Mesenchymal stem cell (in vitro differentiated cells and primary cell): ENCODE measurements at regions not wholly inside any gene's neighbourhood (a gene's known extent, or its start where the extent isn't known, plus 50 kb on each side); places are given as distances from the start of the nearest gene placed in this dataset.

Experiments
- DNase-seq: peaks from one replicate; pipeline ENCODE4 v3.0.0-alpha.2; 2013
- H2AFZ ChIP-seq: one replicate; pipeline ENCODE4 v1.6.1; 2013; ENCODE audit warnings: low read depth, mild to moderate bottlenecking, control low read depth, inconsistent platforms, low read length, moderate library complexity
- H2AK5ac ChIP-seq: 2 replicates; pipeline ENCODE4 v1.6.1; 2013; ENCODE audit warnings: low read length, moderate library complexity, mild to moderate bottlenecking, inconsistent platforms; ENCODE audit not compliant: severe bottlenecking
- H2BK120ac ChIP-seq: one replicate; pipeline ENCODE4 v1.6.1; 2013; ENCODE audit warnings: low read depth, mild to moderate bottlenecking, inconsistent platforms, low read length, moderate library complexity
- H2BK12ac ChIP-seq, 2 experiments: one replicate each; pipeline ENCODE4 v1.6.1; 2013; ENCODE audit warnings: inconsistent platforms in 2 of 2, low read length in 2 of 2, mild to moderate bottlenecking in 2 of 2, moderate library complexity in 2 of 2, control low read depth in 1 of 2
- H2BK15ac ChIP-seq: one replicate; pipeline ENCODE4 v1.6.1; 2013; ENCODE audit warnings: mild to moderate bottlenecking, low read depth, inconsistent platforms; ENCODE audit not compliant: poor library complexity, severe bottlenecking
- H2BK5ac ChIP-seq: 2 replicates; pipeline ENCODE4 v1.6.1; 2013; ENCODE audit warnings: low read depth, mild to moderate bottlenecking, low read length, control low read depth, inconsistent platforms; ENCODE audit not compliant: poor library complexity, severe bottlenecking
- H3K14ac ChIP-seq, 2 experiments: one replicate each; pipeline ENCODE4 v1.6.1; 2013; ENCODE audit warnings: inconsistent platforms in 2 of 2, low read length in 2 of 2, control low read depth in 1 of 2, mild to moderate bottlenecking in 1 of 2, moderate library complexity in 1 of 2
- H3K18ac ChIP-seq, 2 experiments: one replicate each; pipeline ENCODE4 v1.6.1; 2013; ENCODE audit warnings: inconsistent platforms in 2 of 2, low read length in 2 of 2, control low read depth in 1 of 2, low read depth in 1 of 2, mild to moderate bottlenecking in 1 of 2
- H3K23ac ChIP-seq, 2 experiments: one replicate each; pipeline ENCODE4 v1.6.1; 2013; ENCODE audit warnings: inconsistent platforms in 2 of 2, low read length in 2 of 2, mild to moderate bottlenecking in 2 of 2, moderate library complexity in 2 of 2, control low read depth in 1 of 2
- H3K27ac ChIP-seq: 2 replicates; pipeline ENCODE4 v1.5.1; 2013; ENCODE audit warnings: mild to moderate bottlenecking, moderate library complexity, low read length, control low read depth, inconsistent platforms; ENCODE audit not compliant: poor library complexity, severe bottlenecking
- H3K27me3 ChIP-seq, 2 experiments: 2 replicates each; pipeline versions ENCODE4 v1.6.1 to v1.7.0; 2013; ENCODE audit warnings: low read length in 2 of 2, mild to moderate bottlenecking in 2 of 2, moderate library complexity in 2 of 2, control low read depth in 1 of 2, inconsistent platforms in 1 of 2; ENCODE audit not compliant: control insufficient read depth in 1 of 2, insufficient read depth in 1 of 2
- H3K36me3 ChIP-seq, 2 experiments: 2 replicates each; pipeline versions ENCODE4 v1.6.1 to v1.7.0; 2013; ENCODE audit warnings: low read length in 2 of 2, control low read depth in 1 of 2, inconsistent platforms in 1 of 2, low read depth in 1 of 2, mild to moderate bottlenecking in 1 of 2; ENCODE audit not compliant: insufficient read depth in 2 of 2, control insufficient read depth in 1 of 2
- H3K4ac ChIP-seq, 2 experiments: one replicate each; pipeline ENCODE4 v1.6.1; 2013; ENCODE audit warnings: inconsistent platforms in 2 of 2, low read length in 2 of 2, mild to moderate bottlenecking in 2 of 2, moderate library complexity in 2 of 2, control low read depth in 1 of 2, low read depth in 1 of 2
- H3K4me1 ChIP-seq: 2 replicates; pipeline ENCODE4 v1.6.1; 2013; ENCODE audit warnings: low read depth, low read length, control low read depth; ENCODE audit not compliant: control insufficient read depth, insufficient read depth
- H3K4me2 ChIP-seq: 2 replicates; pipeline ENCODE4 v1.6.1; 2013; ENCODE audit warnings: low read length, mild to moderate bottlenecking, inconsistent platforms; ENCODE audit not compliant: poor library complexity, severe bottlenecking
- H3K4me3 ChIP-seq, 2 experiments: 2 replicates each; pipeline versions ENCODE4 v1.5.1 to v1.7.0; 2013; ENCODE audit warnings: low read length in 2 of 2, mild to moderate bottlenecking in 2 of 2, control low read depth in 1 of 2, low read depth in 1 of 2; ENCODE audit not compliant: insufficient read depth in 1 of 2
- H3K79me1 ChIP-seq: replicated peaks from 2 replicates; pipeline ENCODE4 v1.6.1; 2013; ENCODE audit warnings: mild to moderate bottlenecking, control low read depth, low read length, inconsistent platforms; ENCODE audit not compliant: poor library complexity, severe bottlenecking
- H3K9ac ChIP-seq: 2 replicates; pipeline ENCODE4 v1.7.0; 2013; ENCODE audit warnings: mild to moderate bottlenecking, low read length, moderate library complexity
- H3K9me3 ChIP-seq: 2 replicates; pipeline ENCODE4 v1.7.0; 2013; ENCODE audit warnings: mild to moderate bottlenecking, low read length; ENCODE audit not compliant: control insufficient read depth
- H4K8ac ChIP-seq: one replicate; pipeline ENCODE4 v1.6.1; 2013; ENCODE audit warnings: inconsistent platforms, mild to moderate bottlenecking, low read length, moderate library complexity
- H4K91ac ChIP-seq: one replicate; pipeline ENCODE4 v1.6.1; 2013; ENCODE audit warnings: mild to moderate bottlenecking, low read length, inconsistent platforms
- WGBS: methylation state at CpG from one replicate; pipeline ENCODE4 v1.1.7; 2013; ENCODE audit warnings: mixed read lengths; 5-methylcytosine and 5-hydroxymethylcytosine counted together

DNA sequence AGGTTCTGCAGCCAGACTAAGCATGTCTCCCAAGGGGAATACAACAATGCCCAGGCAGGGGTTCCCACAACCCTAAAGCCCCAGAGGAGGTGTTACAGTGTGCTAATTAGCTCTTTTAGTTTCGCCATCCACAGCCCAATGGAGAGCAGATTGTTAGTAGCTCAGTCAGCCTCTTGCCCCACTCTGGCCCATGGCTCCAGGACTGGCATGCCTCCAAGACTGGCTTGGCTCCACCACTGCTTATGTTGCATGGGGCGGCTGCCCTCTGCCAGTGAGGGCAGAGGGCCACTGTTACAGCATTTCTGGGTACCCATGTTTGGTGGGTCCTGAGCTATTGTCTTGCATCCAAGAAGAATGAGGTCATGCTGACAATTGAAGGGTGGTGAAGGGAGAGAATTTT lies 231.1 kb upstream of the MDFIC2 start:
- no peak overlapping the region for H4K8ac ChIP-seq
- H2AK5ac ChIP-seq: no peak overlapping the region
- H3K36me3 ChIP-seq: no peaks in the 10 kb centered on the region
- no peak overlapping the region for H2BK120ac ChIP-seq
- no peak overlapping the region for H4K91ac ChIP-seq
- H3K14ac ChIP-seq: no peak overlapping the region
- no peak overlapping the region for H3K9ac ChIP-seq
- H3K9me3 ChIP-seq: no peaks in the 10 kb centered on the region
- no peak overlapping the region for H3K4me3 ChIP-seq
- H3K27me3 ChIP-seq: peaks cover 0 to 10% of the 10 kb centered on the region in 2 experiments
- H3K79me1 ChIP-seq: no peaks in the 10 kb centered on the region
- 90% methylated on average over 2 of the region's 2 CpGs for WGBS
- H3K18ac ChIP-seq: no peak overlapping the region
- DNase-seq: no peak
- no peaks in the 10 kb centered on the region for H3K4me1 ChIP-seq
- no peak overlapping the region for H2BK5ac ChIP-seq
- H3K4me2 ChIP-seq: no peak overlapping the region
- H2AFZ ChIP-seq: no peak overlapping the region
- H2BK12ac ChIP-seq: no peak overlapping the region
- no peak overlapping the region for H3K27ac ChIP-seq
- no peak overlapping the region for H3K4ac ChIP-seq
- no peak overlapping the region for H2BK15ac ChIP-seq
- no peak overlapping the region for H3K23ac ChIP-seq

DNA sequence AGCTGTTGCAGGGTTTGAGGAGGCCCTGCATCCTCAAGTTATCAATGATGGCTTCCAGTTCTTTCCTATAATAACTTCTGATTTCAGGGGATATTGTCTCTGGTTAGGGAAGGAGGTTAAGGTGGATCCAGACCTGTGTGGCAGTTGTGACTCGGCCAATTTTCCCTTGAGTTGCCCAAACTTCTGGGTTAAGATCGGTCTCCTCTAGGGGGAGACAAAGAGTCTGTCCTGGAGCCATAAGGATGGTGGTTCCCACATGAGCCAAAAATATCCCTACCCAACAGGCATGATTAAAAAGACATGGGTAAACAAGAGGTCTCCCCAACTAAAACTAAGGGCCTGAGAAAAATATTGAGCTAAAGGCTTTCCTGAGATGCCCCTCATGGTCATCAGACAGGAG lies 227.5 kb upstream of the MDFIC2 start:
- Histone ChIP-seq H3K4me3 (no peak overlapping the region), H3K9ac (no peak overlapping the region), H3K79me1 (no peaks in the 10 kb centered on the region), H2BK15ac (no peak overlapping the region), H3K27me3 (peaks cover 5 to 37% of the 10 kb centered on the region in 2 experiments), H3K36me3 (no peaks in the 10 kb centered on the region), H3K18ac (no peak overlapping the region), H4K91ac (no peak overlapping the region), H3K27ac (no peak overlapping the region), H2BK120ac (no peak overlapping the region), H2BK12ac (no peak overlapping the region), H3K4ac (no peak overlapping the region), H3K4me1 (no peaks in the 10 kb centered on the region), H2BK5ac (no peak overlapping the region), H4K8ac (no peak overlapping the region), H3K9me3 (no peaks in the 10 kb centered on the region), H3K4me2 (no peak overlapping the region), H3K23ac (no peak overlapping the region), H3K14ac (no peak overlapping the region), H2AK5ac (no peak overlapping the region), H2AFZ (no peak overlapping the region)
- DNase-seq: no peak
- WGBS: 79% methylated on average over 2 of the region's 2 CpGs

DNA sequence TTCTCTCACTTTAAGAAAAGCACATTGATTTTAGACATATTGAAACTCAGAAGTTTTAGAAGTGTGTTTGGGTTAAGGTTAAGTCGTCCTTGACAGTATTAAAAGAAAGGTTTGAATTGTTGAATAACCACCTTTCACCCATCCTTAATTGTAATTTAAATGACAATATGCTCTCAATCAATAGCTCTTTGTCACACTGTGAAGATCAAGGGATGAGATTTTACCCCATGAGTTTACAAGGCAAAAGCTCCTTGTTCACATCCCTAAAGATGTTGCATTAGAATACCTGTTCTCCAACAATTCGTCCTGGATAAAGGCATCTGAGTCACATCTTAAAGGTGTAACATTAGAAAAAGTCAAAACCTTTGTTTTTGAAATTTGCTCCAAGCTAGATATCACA lies 220.4 kb upstream of the MDFIC2 start:
- peaks cover 5 to 23% of the 10 kb centered on the region in 2 experiments for H3K27me3 ChIP-seq
- H2AFZ ChIP-seq: no peak overlapping the region
- no peak overlapping the region for H3K27ac ChIP-seq
- no peaks in the 10 kb centered on the region for H3K79me1 ChIP-seq
- no peak overlapping the region for H3K4me2 ChIP-seq
- H3K4ac ChIP-seq: no peak overlapping the region
- no peak overlapping the region for H4K8ac ChIP-seq
- H3K4me1 ChIP-seq: no peaks in the 10 kb centered on the region
- H3K9me3 ChIP-seq: no peaks in the 10 kb centered on the region
- no peak overlapping the region for H3K18ac ChIP-seq
- no peak overlapping the region for H2BK120ac ChIP-seq
- no peak overlapping the region for H2BK12ac ChIP-seq
- H2BK15ac ChIP-seq: no peak overlapping the region
- no peaks in the 10 kb centered on the region for H3K36me3 ChIP-seq
- no peak for DNase-seq
- no peak overlapping the region for H4K91ac ChIP-seq
- no peak overlapping the region for H2AK5ac ChIP-seq
- H3K23ac ChIP-seq: no peak overlapping the region
- H3K14ac ChIP-seq: no peak overlapping the region
- no peak overlapping the region for H3K4me3 ChIP-seq
- H2BK5ac ChIP-seq: no peak overlapping the region
- H3K9ac ChIP-seq: no peak overlapping the region
- no CpG with 5 or more reads among the region's 2 CpGs for WGBS

DNA sequence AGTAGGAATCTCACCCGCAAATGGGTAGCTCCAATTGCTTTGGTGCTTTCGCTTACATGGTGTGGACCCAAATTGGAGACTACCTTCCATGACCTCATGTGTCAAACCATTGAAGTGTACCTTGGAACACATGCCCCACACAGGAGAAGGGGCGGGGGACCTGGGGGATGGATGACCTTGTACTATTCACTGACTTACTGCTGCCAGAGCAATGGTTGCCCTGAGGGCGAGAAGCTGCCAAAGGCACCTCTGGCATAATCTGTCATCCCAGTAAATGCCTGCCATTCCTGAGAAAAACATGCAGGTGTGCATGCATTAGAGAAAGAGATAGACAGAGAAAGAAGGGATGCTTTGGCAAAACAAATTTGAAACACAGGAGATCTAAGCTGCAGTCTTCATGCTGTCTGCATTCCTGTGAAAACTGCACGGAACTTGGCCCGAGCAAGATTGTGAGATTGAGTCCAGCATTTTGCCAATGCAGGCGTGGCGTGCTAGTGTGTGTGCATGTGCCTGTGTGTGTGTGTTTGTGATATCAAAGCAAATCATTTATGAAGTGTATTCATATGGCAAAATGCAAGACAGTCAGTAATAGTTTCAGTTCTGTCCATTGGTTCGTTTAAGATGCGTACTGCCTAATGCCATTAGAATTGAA lies 219.5 kb upstream of the MDFIC2 start:
- no peak overlapping the region for H3K4ac ChIP-seq
- H3K36me3 ChIP-seq: no peaks in the 10 kb centered on the region
- H4K8ac ChIP-seq: no peak overlapping the region
- H3K4me2 ChIP-seq: no peak overlapping the region
- 73% methylated on average over 8 of the region's 10 CpGs for WGBS
- peaks cover 5 to 15% of the 10 kb centered on the region in 2 experiments for H3K27me3 ChIP-seq
- no peaks in the 10 kb centered on the region for H3K4me1 ChIP-seq
- H3K79me1 ChIP-seq: no peaks in the 10 kb centered on the region
- no peak overlapping the region for H3K18ac ChIP-seq
- H2BK120ac ChIP-seq: no peak overlapping the region
- H3K23ac ChIP-seq: no peak overlapping the region
- H3K27ac ChIP-seq: no peak overlapping the region
- H2BK12ac ChIP-seq: no peak overlapping the region
- H2AK5ac ChIP-seq: no peak overlapping the region
- no peaks in the 10 kb centered on the region for H3K9me3 ChIP-seq
- H3K9ac ChIP-seq: no peak overlapping the region
- no peak overlapping the region for H3K4me3 ChIP-seq
- H2BK5ac ChIP-seq: no peak overlapping the region
- no peak for DNase-seq
- no peak overlapping the region for H4K91ac ChIP-seq
- H2BK15ac ChIP-seq: no peak overlapping the region
- no peak overlapping the region for H2AFZ ChIP-seq
- H3K14ac ChIP-seq: no peak overlapping the region
